Skeletal muscle tissue (tissue), 3 donors: ENCODE measurements at regions not wholly inside any gene's neighbourhood (a gene's known extent, or its start where the extent isn't known, plus 50 kb on each side); places are given as distances from the start of the nearest gene placed in this dataset.

Experiments used
- H3K27ac ChIP-seq: one replicate; pipeline ENCODE4 v1.7.0; 2013; ENCODE audit warnings: mild to moderate bottlenecking, low read depth, low read length, inconsistent platforms
- H3K27me3 ChIP-seq, 3 donors: one replicate each; pipeline ENCODE4 v1.7.0; 2013; ENCODE audit warnings: low read length in 3 of 3; ENCODE audit not compliant: control insufficient read depth in 3 of 3, insufficient read depth in 3 of 3
- H3K36me3 ChIP-seq, 3 donors: one replicate each; pipeline ENCODE4 v1.7.0; 2013; ENCODE audit warnings: low read length in 3 of 3; ENCODE audit not compliant: control insufficient read depth in 3 of 3, insufficient read depth in 3 of 3
- H3K4me1 ChIP-seq, 3 donors: one replicate each; pipeline ENCODE4 v1.7.0; 2013; ENCODE audit warnings: low read length in 3 of 3, mild to moderate bottlenecking in 3 of 3; ENCODE audit not compliant: control insufficient read depth in 3 of 3, insufficient read depth in 3 of 3
- H3K4me3 ChIP-seq, 3 donors: one replicate each; pipeline ENCODE4 v1.7.0; 2013; ENCODE audit warnings: low read length in 3 of 3
- H3K9ac ChIP-seq, 3 donors: one replicate each; pipeline ENCODE4 v1.7.0; 2013; ENCODE audit warnings: low read length in 3 of 3, mild to moderate bottlenecking in 3 of 3, moderate library complexity in 2 of 3, low read depth in 1 of 3
- H3K9me3 ChIP-seq, 3 donors: one replicate each; pipeline ENCODE4 v1.7.0; 2013; ENCODE audit warnings: low read length in 3 of 3; ENCODE audit not compliant: control insufficient read depth in 3 of 3
- donor health status: Osteomylitis.

GRCh38 chr20:57025261-57025660 is 241.2 kb downstream of the BMP7 start:
- H3K9ac ChIP-seq, result no peak overlapping the region
- no peak overlapping the region for H3K27ac ChIP-seq
- no peaks in the 10 kb centered on the region for H3K36me3 ChIP-seq
- H3K27me3 ChIP-seq, result peaks cover 3 to 37% (median 14%) of the 10 kb centered on the region in 3 donors
- no peaks in the 10 kb centered on the region for H3K4me1 ChIP-seq
- no peaks in the 10 kb centered on the region for H3K9me3 ChIP-seq
- H3K4me3 ChIP-seq, result no peak overlapping the region

- peaks cover 3 to 33% (median 14%) of the 10 kb centered on the region in 3 donors for H3K27me3 ChIP-seq
Observed at GRCh38 chr20:57025666-57026224, 240.7 kb downstream of the BMP7 start.

GRCh38 chr20:57027777-57028176 is 238.7 kb downstream of the BMP7 start:
- H3K36me3 ChIP-seq, result no peaks in the 10 kb centered on the region
- H3K27me3 ChIP-seq, result peaks cover 0 to 18% (median 4%) of the 10 kb centered on the region in 3 donors
- no peak overlapping the region for H3K4me3 ChIP-seq
- no peaks in the 10 kb centered on the region for H3K4me1 ChIP-seq
- H3K27ac ChIP-seq, result no peak overlapping the region
- no peak overlapping the region for H3K9ac ChIP-seq
- no peaks in the 10 kb centered on the region for H3K9me3 ChIP-seq

More at GRCh38 chr20:57025666-57026224, 240.7 kb downstream of the BMP7 start:
- Histone ChIP-seq H3K4me1 (no peaks in the 10 kb centered on the region), H3K27ac (no peak overlapping the region), H3K9ac (no peak overlapping the region), H3K9me3 (no peaks in the 10 kb centered on the region), H3K36me3 (no peaks in the 10 kb centered on the region), H3K4me3 (no peak overlapping the region)

DNA sequence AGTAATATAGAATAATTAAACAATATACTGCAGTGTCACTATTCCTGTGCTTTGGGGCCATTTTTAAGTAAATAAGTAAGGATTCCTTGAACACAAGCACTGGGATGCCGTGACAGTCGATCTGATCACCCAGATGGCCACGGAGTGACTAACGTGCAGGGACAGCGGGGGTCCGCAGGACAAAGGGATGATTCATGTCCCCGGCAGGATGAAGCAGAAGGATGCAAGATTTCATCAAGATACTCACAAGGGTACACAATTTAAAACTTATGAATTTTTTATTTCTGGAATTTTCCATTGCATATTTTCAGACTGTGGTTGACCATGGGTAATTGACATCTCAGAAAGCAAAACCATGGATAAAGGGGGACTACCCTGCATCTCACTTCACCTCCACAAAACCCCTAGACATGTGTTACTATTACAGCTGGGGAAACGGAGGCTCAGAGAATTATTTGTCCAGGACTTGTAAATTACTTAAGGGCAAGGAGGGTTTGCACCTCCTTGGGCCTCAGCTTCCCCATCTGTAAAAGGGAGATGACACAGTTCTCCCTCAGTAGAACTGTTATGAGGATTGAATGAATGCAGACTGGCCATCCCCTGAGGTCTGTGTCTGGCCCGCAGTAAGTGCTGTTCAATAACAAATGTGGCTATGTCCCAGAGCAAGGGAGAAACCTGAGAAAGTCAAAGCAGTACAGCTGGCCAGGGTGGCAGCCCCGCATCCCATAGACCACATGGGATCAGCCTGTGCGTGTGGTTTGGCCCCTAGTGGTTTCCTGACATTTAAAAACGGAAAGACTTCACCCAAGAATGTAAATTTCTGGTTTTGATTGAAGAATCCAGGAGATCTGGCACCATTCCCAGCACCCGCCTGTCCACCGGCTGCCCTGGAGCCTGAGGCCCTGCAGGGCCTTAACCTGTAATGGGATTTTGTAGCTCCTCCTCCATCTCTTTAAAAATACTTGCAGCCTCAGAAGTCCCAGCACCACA is 235.5 kb downstream of the BMP7 start:
- H3K4me3 ChIP-seq, result no peak overlapping the region
- no peak overlapping the region for H3K27ac ChIP-seq
- H3K4me1 ChIP-seq, result no peaks in the 10 kb centered on the region
- H3K27me3 ChIP-seq, result peaks cover 0 to 28% (median 4%) of the 10 kb centered on the region in 3 donors
- no peaks in the 10 kb centered on the region for H3K36me3 ChIP-seq
- peaks cover 2 to 8% (median 4%) of the 10 kb centered on the region in 3 donors for H3K9me3 ChIP-seq
- no peak overlapping the region for H3K9ac ChIP-seq

DNA sequence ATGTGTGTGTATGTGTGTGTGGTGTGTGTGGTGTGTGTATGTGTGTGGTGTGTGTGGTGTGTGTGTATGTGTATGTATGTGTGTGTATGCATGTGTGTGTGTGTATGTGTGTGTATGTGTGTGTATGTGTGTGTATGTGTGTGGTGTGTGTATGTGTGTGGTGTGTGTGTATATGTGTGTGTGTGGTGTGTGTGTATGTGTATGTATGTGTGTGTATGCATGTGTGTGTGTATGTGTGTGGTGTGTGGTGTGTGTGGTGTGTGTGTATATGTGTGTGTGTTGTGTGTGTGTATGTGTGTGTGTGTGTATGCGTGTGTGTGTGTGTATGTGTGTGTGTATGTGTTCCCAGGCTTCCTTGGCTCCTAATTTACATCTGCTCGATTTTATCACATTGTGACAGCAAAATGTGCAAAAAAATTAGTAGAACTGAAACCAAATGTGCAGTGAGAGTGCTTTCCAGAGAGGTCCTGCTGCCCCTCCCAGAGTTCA is 234.5 kb downstream of the BMP7 start:
- Histone ChIP-seq H3K27me3 (peaks cover 0 to 34% (median 4%) of the 10 kb centered on the region in 3 donors), H3K27ac (no peak overlapping the region), H3K4me3 (no peak overlapping the region), H3K4me1 (no peaks in the 10 kb centered on the region), H3K9ac (no peak overlapping the region), H3K9me3 (peaks cover 2 to 8% (median 4%) of the 10 kb centered on the region in 3 donors), H3K36me3 (no peaks in the 10 kb centered on the region)

DNA sequence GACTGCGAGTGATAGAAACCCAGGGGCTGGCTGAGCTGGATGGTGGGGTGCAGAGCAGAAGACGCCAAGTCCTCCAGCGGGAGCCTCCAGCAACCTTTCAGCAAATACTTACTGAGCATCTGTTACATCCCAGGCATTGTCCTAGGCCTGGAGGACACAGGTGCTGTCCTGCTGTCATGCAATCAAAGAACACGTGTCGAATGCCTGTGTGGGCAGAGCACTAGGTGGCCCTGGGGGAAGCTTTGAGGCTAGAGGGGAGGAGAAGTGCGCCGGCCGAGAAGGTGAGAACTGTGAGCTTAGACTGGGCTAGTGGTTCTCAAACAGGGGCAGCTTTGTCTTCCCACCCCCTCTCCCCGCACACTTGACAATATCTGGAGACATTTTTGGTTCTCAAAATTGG is 233.6 kb downstream of the BMP7 start:
- Histone ChIP-seq H3K4me3 (no peak overlapping the region), H3K27me3 (peaks cover 0 to 29% (median 4%) of the 10 kb centered on the region in 3 donors), H3K9ac (no peak overlapping the region), H3K4me1 (no peaks in the 10 kb centered on the region), H3K27ac (no peak overlapping the region), H3K36me3 (no peaks in the 10 kb centered on the region), H3K9me3 (peaks cover 2 to 8% (median 4%) of the 10 kb centered on the region in 3 donors)

- Histone ChIP-seq H3K27ac (no peak overlapping the region), H3K9me3 (peaks cover 4 to 8% (median 4%) of the 10 kb centered on the region in 3 donors), H3K27me3 (peaks cover 0 to 27% (median 4%) of the 10 kb centered on the region in 3 donors), H3K4me3 (no peak overlapping the region), H3K4me1 (no peaks in the 10 kb centered on the region), H3K36me3 (no peaks in the 10 kb centered on the region), H3K9ac (no peak overlapping the region)
Observed at GRCh38 chr20:57034001-57034400, 232.4 kb downstream of the BMP7 start.

DNA sequence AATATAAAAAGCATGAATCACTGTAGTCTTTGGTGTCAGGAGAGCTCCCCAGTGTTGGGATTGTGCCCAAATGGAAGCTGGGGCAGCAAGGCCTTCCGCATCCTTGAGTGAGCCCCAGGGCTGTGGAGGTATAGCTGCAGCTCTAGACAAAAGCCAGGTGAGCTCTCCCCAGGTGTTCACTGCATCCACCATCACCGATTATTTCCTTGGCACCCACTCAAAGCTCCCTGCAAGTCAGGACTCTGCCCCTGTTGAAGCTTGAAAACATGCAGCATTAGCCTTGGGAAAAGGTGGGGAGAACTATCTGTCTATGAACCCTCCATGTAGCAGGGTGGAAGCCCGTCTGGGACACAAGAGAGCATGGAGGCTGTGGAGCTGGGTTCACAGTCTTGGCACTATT is 228.8 kb downstream of the BMP7 start:
- H3K9me3 ChIP-seq, result peaks cover 4 to 8% (median 6%) of the 10 kb centered on the region in 3 donors
- H3K27me3 ChIP-seq, result peaks cover 0 to 24% (median 0%) of the 10 kb centered on the region in 3 donors
- H3K4me1 ChIP-seq, result no peaks in the 10 kb centered on the region
- no peak overlapping the region for H3K9ac ChIP-seq
- H3K36me3 ChIP-seq, result no peaks in the 10 kb centered on the region
- no peak overlapping the region for H3K27ac ChIP-seq
- H3K4me3 ChIP-seq, result no peak overlapping the region

DNA sequence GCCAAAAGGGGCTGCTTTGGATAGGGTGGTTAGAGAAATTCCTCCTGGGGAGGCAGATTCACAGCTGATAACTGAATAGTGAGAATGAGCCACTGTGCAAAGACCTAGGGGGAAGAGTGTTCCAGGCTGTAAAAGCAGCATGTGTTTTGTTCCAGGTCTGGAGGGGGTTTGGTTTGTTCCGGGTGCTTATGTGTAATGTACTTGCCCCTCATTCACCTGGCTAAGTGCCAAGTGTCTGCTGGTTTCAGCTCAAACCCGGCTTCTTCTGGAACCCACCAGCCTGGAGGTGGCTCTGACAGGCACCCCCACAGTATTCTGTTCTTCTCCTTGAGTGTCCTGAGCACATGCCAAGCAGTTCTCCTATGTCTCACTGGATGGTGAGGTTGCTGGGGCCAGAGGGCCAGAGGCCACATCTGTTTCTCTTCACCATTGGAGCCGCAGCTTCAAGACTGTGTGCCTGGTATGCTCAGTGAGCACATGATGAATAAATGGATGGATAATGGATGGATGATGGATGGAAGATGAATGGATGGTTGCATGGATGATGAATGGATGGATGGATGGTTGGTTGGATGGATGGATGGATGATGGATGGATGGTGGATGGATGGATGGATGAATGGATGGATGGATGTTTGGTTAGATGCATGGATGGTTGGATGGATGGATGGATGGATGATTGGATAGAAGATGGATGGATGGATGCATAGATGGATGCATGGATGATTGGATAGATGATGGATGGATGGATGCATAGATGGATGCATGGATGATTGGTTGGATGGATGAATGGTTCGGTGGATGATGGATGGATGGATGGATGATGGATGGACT is 227.6 kb downstream of the BMP7 start:
- Histone ChIP-seq H3K27me3 (peaks cover 0 to 21% (median 3%) of the 10 kb centered on the region in 3 donors), H3K27ac (no peak overlapping the region), H3K36me3 (no peaks in the 10 kb centered on the region), H3K9ac (no peak overlapping the region), H3K4me3 (no peak overlapping the region), H3K9me3 (peaks cover 4 to 8% (median 6%) of the 10 kb centered on the region in 3 donors), H3K4me1 (no peaks in the 10 kb centered on the region)
